Tibial nerve (tissue), 4 donors: ENCODE measurements at regions not wholly inside any gene's neighbourhood (a gene's known extent, or its start where the extent isn't known, plus 50 kb on each side); places are given as distances from the start of the nearest gene placed in this dataset.

Source experiments
- DNase-seq, 2 donors: peaks; one replicate each; pipeline ENCODE4 v3.0.0-alpha.2; 2019; ENCODE audit warnings: low spot score in 2 of 2
- H3K27ac ChIP-seq, 4 donors: fragments of 200-600 bp; sonication (generic) in 3 of 4; one replicate each; pipeline ENCODE4 v1.5.1; 2017 to 2019; ENCODE audit warnings: mild to moderate bottlenecking in 1 of 4
- H3K27me3 ChIP-seq, 2 donors: fragments of 200-600 bp; sonication (generic) in 1 of 2; one replicate each; pipeline versions ENCODE4 v1.5.1 to v1.6.0; 2017 to 2019
- H3K36me3 ChIP-seq, 3 donors: fragments of 200-600 bp; sonication (generic); one replicate each; pipeline ENCODE4 v1.5.1; 2018 to 2019
- H3K4me1 ChIP-seq, 4 donors: fragments of 200-600 bp; sonication (generic) in 3 of 4; one replicate each; pipeline ENCODE4 v1.5.1; 2017 to 2019
- H3K4me3 ChIP-seq, 4 donors: fragments of 200-600 bp; sonication (generic) in 3 of 4; one replicate each; pipeline ENCODE4 v1.5.1; 2017 to 2019; ENCODE audit warnings: mild to moderate bottlenecking in 1 of 4, moderate library complexity in 1 of 4
- H3K9me3 ChIP-seq, 4 donors: fragments of 200-600 bp; sonication (generic) in 3 of 4; one replicate each; pipeline ENCODE4 v1.5.1; 2017 to 2019
- EP300 ChIP-seq, 2 donors: sonication (generic); formaldehyde crosslinking; IDR thresholded peaks; one replicate each; pipeline ENCODE4 v1.6.1; 2017; ENCODE audit warnings: antibody characterized with exemption in 2 of 2, mild to moderate bottlenecking in 1 of 2
- POLR2A ChIP-seq, 2 donors: fragments of 450-650 bp; IDR thresholded peaks; one replicate each; pipeline ENCODE4 v1.6.1; 2017; ENCODE audit warnings: antibody characterized with exemption in 2 of 2, mild to moderate bottlenecking in 2 of 2, moderate library complexity in 2 of 2
- WGBS, 2 donors: methylation state at CpG; one replicate each; pipeline ENCODE4 v1.1.5; 2018; 5-methylcytosine and 5-hydroxymethylcytosine counted together
- TF ChIP-seq, protein P1 (sequence below), 5 experiments: fragments of 200-600 bp in 3 of 5; fragments of 450-650 bp in 2 of 5; sonication (generic) in 3 of 5; IDR thresholded peaks; one replicate each; pipeline ENCODE4 v1.5.1; 2016 to 2019; ENCODE audit warnings: antibody characterized with exemption in 5 of 5, mild to moderate bottlenecking in 3 of 5, moderate library complexity in 2 of 5

- H3K36me3 ChIP-seq, result no peaks in the 10 kb centered on the region
- WGBS, 2 donors, result 93 to 94% methylated on average over 6 to 9 of the region's 11 CpGs
- DNase-seq, result no peak
- H3K27ac ChIP-seq, result no peak overlapping the region
- H3K9me3 ChIP-seq, result no peaks in the 10 kb centered on the region
- no peaks in the 10 kb centered on the region for H3K27me3 ChIP-seq
- peaks cover 0 to 21% (median 0%) of the 10 kb centered on the region in 4 donors for H3K4me1 ChIP-seq
- TF ChIP-seq EP300 (IDR thresholded peaks at IDR 0.05), result no peak
- TF ChIP-seq, protein P1, sequence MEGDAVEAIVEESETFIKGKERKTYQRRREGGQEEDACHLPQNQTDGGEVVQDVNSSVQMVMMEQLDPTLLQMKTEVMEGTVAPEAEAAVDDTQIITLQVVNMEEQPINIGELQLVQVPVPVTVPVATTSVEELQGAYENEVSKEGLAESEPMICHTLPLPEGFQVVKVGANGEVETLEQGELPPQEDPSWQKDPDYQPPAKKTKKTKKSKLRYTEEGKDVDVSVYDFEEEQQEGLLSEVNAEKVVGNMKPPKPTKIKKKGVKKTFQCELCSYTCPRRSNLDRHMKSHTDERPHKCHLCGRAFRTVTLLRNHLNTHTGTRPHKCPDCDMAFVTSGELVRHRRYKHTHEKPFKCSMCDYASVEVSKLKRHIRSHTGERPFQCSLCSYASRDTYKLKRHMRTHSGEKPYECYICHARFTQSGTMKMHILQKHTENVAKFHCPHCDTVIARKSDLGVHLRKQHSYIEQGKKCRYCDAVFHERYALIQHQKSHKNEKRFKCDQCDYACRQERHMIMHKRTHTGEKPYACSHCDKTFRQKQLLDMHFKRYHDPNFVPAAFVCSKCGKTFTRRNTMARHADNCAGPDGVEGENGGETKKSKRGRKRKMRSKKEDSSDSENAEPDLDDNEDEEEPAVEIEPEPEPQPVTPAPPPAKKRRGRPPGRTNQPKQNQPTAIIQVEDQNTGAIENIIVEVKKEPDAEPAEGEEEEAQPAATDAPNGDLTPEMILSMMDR (IDR thresholded peaks at IDR 0.05), result no peak
- TF ChIP-seq POLR2A (IDR thresholded peaks at IDR 0.05), result no peak
- H3K4me3 ChIP-seq, result no peak overlapping the region
These were observed 96.7 kb upstream of the ASAP2 start for GRCh38 chr2:9109871-9110270.

DNA sequence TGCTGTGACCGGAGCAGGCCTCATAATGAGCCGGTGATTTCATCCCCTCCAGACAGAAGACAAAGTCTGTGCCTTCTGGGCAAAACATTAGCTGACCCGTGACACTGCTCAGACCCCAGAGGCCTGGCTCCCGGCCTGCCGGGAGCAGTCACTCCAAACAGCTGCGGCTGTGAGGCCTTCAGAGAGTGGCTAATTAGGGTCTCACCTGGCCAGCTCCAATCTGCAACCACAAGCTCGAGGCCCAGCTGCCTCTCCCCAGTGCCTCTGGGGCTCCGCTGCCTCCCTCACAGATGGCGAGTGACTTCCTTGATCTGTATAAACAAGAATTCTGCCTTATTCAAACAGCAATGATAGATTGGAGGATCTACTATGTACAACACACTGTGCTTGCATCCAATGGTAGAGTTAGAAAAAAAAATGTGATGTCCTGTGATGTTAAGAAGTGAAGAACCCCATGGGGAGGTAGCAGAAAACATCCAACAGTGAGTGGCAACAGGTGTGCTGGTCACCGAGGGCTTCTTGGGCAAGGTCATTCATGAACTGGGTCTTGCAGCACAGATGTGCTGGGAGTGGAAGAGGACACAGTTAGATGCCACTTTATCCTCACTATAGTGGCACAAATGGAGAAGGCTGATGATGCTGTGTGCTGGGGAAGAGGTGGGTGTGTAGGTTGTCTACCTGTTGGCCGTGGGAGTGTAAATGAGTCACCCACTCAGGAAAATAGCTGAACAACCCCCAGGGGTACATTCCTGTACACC lies 98.2 kb upstream of the ASAP2 start:
- no peak overlapping the region for H3K4me3 ChIP-seq
- H3K27ac ChIP-seq, result no peak overlapping the region
- 62 to 74% methylated on average over 8 to 11 of the region's 11 CpGs for WGBS, 2 donors
- H3K4me1 ChIP-seq, result peaks cover 0 to 21% (median 0%) of the 10 kb centered on the region in 4 donors
- TF ChIP-seq, protein P1 (IDR thresholded peaks at IDR 0.05), result no peak
- no peak for TF ChIP-seq POLR2A (IDR thresholded peaks at IDR 0.05)
- no peak for TF ChIP-seq EP300 (IDR thresholded peaks at IDR 0.05)
- no peaks in the 10 kb centered on the region for H3K9me3 ChIP-seq
- DNase-seq, result no peak
- H3K27me3 ChIP-seq, result no peaks in the 10 kb centered on the region
- no peaks in the 10 kb centered on the region for H3K36me3 ChIP-seq

DNA sequence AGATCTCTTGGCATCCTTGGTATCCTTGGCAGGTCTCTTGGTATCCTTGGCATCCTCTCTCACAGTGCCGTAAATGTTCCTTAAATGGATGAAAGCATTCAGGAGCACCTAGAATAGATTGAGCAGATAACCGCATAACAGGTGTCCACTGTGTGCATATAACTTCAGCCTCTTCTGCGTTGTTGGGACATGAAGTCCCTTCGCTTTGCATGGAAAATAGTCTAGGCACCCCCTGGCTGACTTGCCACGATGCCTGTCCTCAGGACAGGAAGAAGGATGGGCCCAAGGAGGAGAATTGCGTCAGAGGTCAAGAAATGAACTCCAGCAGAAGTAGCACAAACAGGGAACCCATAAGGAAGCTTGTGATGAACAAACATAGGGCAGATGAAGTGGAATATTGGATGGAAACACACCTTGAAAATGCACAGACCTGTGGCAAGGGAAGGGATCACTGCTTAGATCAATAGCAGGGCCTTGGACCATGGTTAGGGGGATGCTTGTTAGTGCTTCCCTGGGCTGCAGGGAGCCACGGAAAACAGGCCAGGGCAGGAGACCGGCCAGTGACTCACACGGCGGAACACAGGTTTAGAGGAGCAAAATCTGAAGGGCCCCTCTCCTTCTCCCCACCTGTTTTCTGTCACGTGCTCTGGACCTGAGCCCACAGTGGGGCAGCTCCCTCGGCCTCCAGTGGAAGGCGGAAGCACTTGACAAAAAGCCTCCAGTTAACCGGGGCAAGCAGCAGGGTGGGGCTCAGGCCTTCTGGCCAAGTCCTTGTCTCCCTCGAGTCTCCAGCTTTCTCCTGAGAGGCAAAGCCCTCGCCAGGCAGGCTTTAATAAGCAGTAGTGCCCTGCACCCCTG lies 99.2 kb upstream of the ASAP2 start:
- WGBS, 2 donors, result 70 to 73% methylated on average over 15 to 16 of the region's 16 CpGs
- Histone ChIP-seq H3K4me3 (no peak overlapping the region), H3K27me3 (no peaks in the 10 kb centered on the region), H3K9me3 (no peaks in the 10 kb centered on the region), H3K4me1 (peaks cover 0 to 17% (median 0%) of the 10 kb centered on the region in 4 donors), H3K27ac (no peak overlapping the region), H3K36me3 (no peaks in the 10 kb centered on the region)
- no peak for DNase-seq
- TF ChIP-seq, protein P1 (IDR thresholded peaks at IDR 0.05), result no peak

DNA sequence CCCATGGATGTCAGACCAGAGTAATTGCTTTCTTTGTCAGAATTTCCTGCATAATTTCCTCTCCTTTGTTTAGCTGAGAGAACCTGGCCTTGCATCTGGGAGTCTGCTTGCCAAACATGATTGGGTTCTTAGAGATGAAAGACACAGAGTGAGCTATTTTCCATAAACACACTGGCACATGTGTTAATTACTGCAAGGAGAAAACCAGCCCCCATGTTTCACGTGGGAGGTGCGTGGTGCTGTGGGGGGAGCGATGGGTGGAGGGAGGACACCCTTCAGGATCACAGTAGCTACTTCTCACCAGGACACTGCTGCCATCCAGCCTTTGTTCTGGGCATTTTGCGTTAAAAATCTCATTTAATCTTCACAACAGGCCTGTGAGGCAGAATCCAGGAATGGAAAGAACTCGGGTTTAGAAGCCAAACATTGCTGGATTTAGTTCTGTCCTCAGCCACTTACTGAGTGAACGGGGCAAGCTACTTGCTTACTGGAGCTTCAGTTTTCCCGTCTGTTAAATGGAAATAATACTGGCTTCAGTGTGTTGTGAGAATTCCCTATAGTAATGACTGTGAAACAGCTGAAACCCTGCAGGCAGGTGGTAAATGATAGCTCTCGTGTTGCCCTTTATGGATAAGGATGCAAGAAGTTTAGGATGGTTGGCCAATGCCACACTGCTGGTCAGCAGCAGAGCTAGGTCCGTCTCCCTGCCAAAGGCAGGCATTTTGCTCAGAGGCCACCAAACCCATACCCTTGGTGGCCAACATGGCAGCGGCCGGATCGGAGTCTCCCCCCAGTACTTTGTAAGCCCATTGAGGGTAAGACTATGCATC lies 100.1 kb upstream of the ASAP2 start:
- DNase-seq, result no peak
- H3K27me3 ChIP-seq, result no peaks in the 10 kb centered on the region
- no peaks in the 10 kb centered on the region for H3K36me3 ChIP-seq
- H3K27ac ChIP-seq, result no peak overlapping the region
- whole genome bisulfite sequencing, 2 donors, result 74 to 82% methylated on average over 12 of the region's 12 CpGs
- no peak overlapping the region for H3K4me3 ChIP-seq
- H3K4me1 ChIP-seq, result peaks cover 0 to 12% (median 0%) of the 10 kb centered on the region in 4 donors
- TF ChIP-seq, protein P1 (IDR thresholded peaks at IDR 0.05), result no peak
- TF ChIP-seq EP300 (IDR thresholded peaks at IDR 0.05), result peak; percentile 17 to 27
- H3K9me3 ChIP-seq, result no peaks in the 10 kb centered on the region
